Fibroblast of villous mesenchyme (primary cell): ENCODE measurements at regions not wholly inside any gene's neighbourhood (a gene's known extent, or its start where the extent isn't known, plus 50 kb on each side); places are given as distances from the start of the nearest gene placed in this dataset.
A peak's percentile ranks its signal among the peaks of the same experiment; 100 is the strongest.

Experiments
- DNase-seq: peaks from one replicate; pipeline ENCODE4 v3.0.0-alpha.2; 2010; ENCODE audit warnings: low read depth
- H3K4me3 ChIP-seq: 2 replicates; pipeline ENCODE4 v1.5.1; 2011; ENCODE audit warnings: low read depth, mild to moderate bottlenecking, low read length
- CTCF ChIP-seq: IDR thresholded peaks from 2 replicates; pipeline ENCODE4 v1.5.1; 2012; ENCODE audit warnings: low read depth, mild to moderate bottlenecking, low read length; ENCODE audit not compliant: insufficient read depth

GRCh38 chrX:14232688-14233087 lies 203.0 kb upstream of the GEMIN8 start:
- no peak overlapping the region for H3K4me3 ChIP-seq
- TF ChIP-seq CTCF: no peak
- no peak for DNase-seq

- TF ChIP-seq CTCF: no peak
- DNase-seq: no peak
- H3K4me3 ChIP-seq: no peak overlapping the region
Measured at GRCh38 chrX:14228611-14229010, 198.9 kb upstream of the GEMIN8 start.

GRCh38 chrX:14220386-14220944 lies 190.8 kb upstream of the GEMIN8 start:
- no peak for DNase-seq
- TF ChIP-seq CTCF: no peak
- no peak overlapping the region for H3K4me3 ChIP-seq

- no peak overlapping the region for H3K4me3 ChIP-seq
- TF ChIP-seq CTCF: no peak
- peak; percentile 0 for DNase-seq
Measured at GRCh38 chrX:14209034-14209433, 179.3 kb upstream of the GEMIN8 start.

- no peak overlapping the region for H3K4me3 ChIP-seq
- TF ChIP-seq CTCF: no peak
- DNase-seq: no peak
Measured at GRCh38 chrX:14194711-14195110, 165.0 kb upstream of the GEMIN8 start.

GRCh38 chrX:14193547-14193946 lies 163.9 kb upstream of the GEMIN8 start:
- H3K4me3 ChIP-seq: no peak overlapping the region
- DNase-seq: no peak
- TF ChIP-seq CTCF: no peak

GRCh38 chrX:14173873-14174272 lies 144.2 kb upstream of the GEMIN8 start:
- H3K4me3 ChIP-seq: no peak overlapping the region
- DNase-seq: no peak
- no peak for TF ChIP-seq CTCF
